ENCODE measurements at regions not wholly inside any gene's neighbourhood (a gene's known extent, or its start where the extent isn't known, plus 50 kb on each side); places are given as distances from the start of the nearest gene placed in this dataset.

DNA sequence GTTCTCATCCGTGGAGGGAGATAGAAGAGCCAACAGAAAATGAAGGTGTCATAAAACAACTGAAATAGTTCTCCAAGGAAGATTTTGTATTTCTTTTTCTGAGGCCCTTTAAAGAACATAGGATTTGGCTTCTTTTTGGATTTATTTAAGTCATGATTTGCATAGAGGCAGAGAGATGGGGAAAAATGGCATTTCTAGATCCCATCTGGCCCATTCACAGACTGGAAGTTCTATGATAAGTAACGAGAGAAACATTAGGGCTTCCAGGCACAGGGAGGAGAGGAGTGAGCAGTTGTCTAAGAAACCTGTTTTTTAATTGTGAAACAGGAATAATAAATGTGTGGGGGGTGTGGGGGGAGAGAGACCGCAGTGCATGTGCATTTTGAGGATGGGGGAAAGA lies 285.8 kb upstream of the LMCD1 start:
- Histone ChIP-seq H3K36me3 (ENCODE audit: insufficient read depth, low read length) (no peaks in the 10 kb centered on the region), H3K27ac (ENCODE audit: low read depth, low read length) (no peak overlapping the region), H3K27me3 (ENCODE audit: insufficient read depth, low read length) (no peaks in the 10 kb centered on the region), H3K4me3 (ENCODE audit: low read length) (no peak overlapping the region), H3K9me3 (ENCODE audit: insufficient read depth, low read depth, low read length) (no peaks in the 10 kb centered on the region), H3K4me1 (ENCODE audit: insufficient read depth, low read length) (no peaks in the 10 kb centered on the region), H3K9ac (ENCODE audit: low read depth, low read length) (no peak overlapping the region)
- 94% methylated on average over 3 of the region's 3 CpGs for WGBS

DNA sequence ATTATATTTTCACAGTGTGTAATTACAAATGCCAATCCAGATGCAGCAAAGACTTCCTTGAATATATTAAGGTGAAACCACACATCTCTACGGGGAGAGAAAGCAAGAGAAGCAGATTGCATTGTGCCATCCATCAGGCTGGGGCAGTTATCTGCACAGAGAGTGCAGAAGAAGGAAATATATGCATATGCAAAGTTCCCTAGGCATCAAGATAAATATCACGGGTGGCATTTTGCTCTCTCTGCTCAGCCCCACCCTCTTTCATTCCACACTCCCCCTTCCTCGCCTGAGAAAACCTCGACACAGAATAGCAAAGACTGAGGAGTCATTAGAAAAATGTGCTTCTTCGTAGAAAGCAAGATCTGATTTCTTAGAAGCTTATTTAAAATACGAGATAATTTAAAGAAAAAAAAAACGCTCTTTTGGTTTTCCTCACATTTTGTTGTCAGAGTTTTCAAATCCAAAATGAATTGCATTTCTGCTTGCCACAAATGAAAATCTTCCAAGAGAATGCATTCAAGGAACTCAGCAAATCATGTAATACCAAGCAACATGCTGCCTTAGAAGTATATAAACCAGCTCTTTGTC lies 283.2 kb upstream of the LMCD1 start:
- no peaks in the 10 kb centered on the region for H3K36me3 ChIP-seq (ENCODE audit: insufficient read depth, low read length)
- no peak overlapping the region for H3K27ac ChIP-seq (ENCODE audit: low read depth, low read length)
- H3K27me3 ChIP-seq (ENCODE audit: insufficient read depth, low read length): no peaks in the 10 kb centered on the region
- WGBS: 88% methylated on average over 7 of the region's 7 CpGs
- no peak overlapping the region for H3K9ac ChIP-seq (ENCODE audit: low read depth, low read length)
- no peak overlapping the region for H3K4me3 ChIP-seq (ENCODE audit: low read length)
- H3K4me1 ChIP-seq (ENCODE audit: insufficient read depth, low read length): no peaks in the 10 kb centered on the region
- no peaks in the 10 kb centered on the region for H3K9me3 ChIP-seq (ENCODE audit: insufficient read depth, low read depth, low read length)

DNA sequence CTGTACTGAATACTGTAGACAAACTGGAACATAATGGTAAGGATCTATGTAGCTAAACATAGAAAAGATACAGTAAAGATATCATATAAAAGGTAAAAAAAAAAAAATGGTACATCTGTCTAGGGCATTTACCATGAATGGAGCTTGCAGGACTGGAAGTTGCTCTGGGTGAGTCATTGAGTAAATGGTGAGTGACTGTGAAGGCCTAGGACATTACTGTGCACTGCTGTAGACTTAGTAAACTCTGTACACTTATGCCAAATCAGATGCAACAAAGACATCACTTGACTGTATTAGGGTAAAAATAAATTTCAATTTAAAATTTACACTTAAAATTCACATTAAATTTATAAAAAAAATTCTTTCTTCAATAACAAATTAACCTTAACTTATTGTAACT lies 281.3 kb upstream of the LMCD1 start:
- Histone ChIP-seq H3K9ac (ENCODE audit: low read depth, low read length) (no peak overlapping the region), H3K27ac (ENCODE audit: low read depth, low read length) (no peak overlapping the region), H3K27me3 (ENCODE audit: insufficient read depth, low read length) (no peaks in the 10 kb centered on the region), H3K4me1 (ENCODE audit: insufficient read depth, low read length) (no peaks in the 10 kb centered on the region), H3K9me3 (ENCODE audit: insufficient read depth, low read depth, low read length) (no peaks in the 10 kb centered on the region), H3K36me3 (ENCODE audit: insufficient read depth, low read length) (no peaks in the 10 kb centered on the region), H3K4me3 (ENCODE audit: low read length) (no peak overlapping the region)

DNA sequence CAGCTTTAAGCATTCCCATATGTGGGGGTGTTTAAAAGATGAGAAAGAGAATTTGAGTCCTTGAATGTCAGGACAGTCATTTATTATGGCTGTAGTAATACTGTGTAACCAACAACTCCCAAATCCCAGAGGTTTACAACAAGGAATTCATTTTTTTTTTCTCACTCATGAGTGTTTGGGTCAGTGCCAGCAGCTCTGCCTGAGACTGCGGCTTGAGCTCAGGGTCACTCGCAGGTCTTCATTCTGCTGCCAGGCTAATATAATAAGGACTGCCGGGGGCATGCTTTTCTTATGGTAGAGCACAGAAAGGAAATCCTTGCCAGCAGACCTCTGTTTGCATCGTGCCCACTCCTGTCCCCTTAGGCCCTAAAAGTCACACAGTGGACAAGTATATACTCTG lies 277.9 kb upstream of the LMCD1 start:
- Histone ChIP-seq H3K36me3 (ENCODE audit: insufficient read depth, low read length) (no peaks in the 10 kb centered on the region), H3K4me3 (ENCODE audit: low read length) (no peak overlapping the region), H3K27ac (ENCODE audit: low read depth, low read length) (no peak overlapping the region), H3K27me3 (ENCODE audit: insufficient read depth, low read length) (no peaks in the 10 kb centered on the region), H3K9ac (ENCODE audit: low read depth, low read length) (no peak overlapping the region), H3K9me3 (ENCODE audit: insufficient read depth, low read depth, low read length) (no peaks in the 10 kb centered on the region), H3K4me1 (ENCODE audit: insufficient read depth, low read length) (no peaks in the 10 kb centered on the region)
- WGBS: 91% methylated on average over 4 of the region's 4 CpGs

DNA sequence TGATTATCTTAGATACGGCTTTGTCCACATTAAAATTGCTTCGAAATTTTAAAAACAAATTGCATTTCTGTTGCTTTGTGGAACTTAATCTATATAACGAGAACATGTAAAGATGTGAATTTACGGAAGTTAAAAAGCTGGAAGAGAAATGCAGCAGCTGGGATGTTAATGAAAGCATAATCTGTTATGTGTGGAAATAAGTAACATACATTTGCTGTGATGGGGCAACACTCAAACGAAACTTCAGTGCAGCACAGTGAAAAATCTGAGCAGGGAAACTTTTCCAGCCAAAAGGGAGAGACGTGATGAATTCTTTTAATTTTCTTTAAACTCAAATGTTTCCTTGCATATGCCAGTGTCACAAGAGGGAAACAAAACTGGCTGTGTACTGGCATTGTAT lies 276.7 kb upstream of the LMCD1 start:
- Histone ChIP-seq H3K4me1 (ENCODE audit: insufficient read depth, low read length) (no peaks in the 10 kb centered on the region), H3K36me3 (ENCODE audit: insufficient read depth, low read length) (no peaks in the 10 kb centered on the region), H3K9me3 (ENCODE audit: insufficient read depth, low read depth, low read length) (no peaks in the 10 kb centered on the region), H3K27me3 (ENCODE audit: insufficient read depth, low read length) (no peaks in the 10 kb centered on the region), H3K27ac (ENCODE audit: low read depth, low read length) (no peak overlapping the region), H3K9ac (ENCODE audit: low read depth, low read length) (no peak overlapping the region), H3K4me3 (ENCODE audit: low read length) (no peak overlapping the region)
- 94% methylated on average over 6 of the region's 6 CpGs for WGBS

DNA sequence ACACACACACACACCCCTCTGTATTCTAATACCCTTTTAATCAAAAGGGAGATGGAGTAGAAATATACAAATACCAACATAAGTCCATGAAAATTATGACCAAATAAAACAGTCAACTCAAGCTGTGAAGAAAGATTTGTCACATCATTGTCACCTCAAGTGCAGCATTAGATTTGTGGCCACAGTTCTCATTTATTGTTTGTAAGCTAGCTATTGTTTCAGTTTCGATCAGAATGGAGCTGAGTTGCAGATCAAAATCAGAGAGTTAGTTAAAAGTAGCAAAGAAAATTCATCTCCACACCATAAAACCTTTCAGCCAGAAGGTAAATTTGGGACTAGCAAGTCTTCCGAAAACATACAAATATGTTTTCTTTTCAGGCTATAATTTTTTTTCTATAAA lies 267.7 kb upstream of the LMCD1 start:
- H3K27ac ChIP-seq (ENCODE audit: low read depth, low read length): no peak overlapping the region
- 100% methylated on average over 1 of the region's 2 CpGs for WGBS
- H3K4me3 ChIP-seq (ENCODE audit: low read length): no peak overlapping the region
- H3K27me3 ChIP-seq (ENCODE audit: insufficient read depth, low read length): no peaks in the 10 kb centered on the region
- H3K36me3 ChIP-seq (ENCODE audit: insufficient read depth, low read length): no peaks in the 10 kb centered on the region
- H3K9ac ChIP-seq (ENCODE audit: low read depth, low read length): no peak overlapping the region
- H3K4me1 ChIP-seq (ENCODE audit: insufficient read depth, low read length): peaks cover 13% of the 10 kb centered on the region
- no peaks in the 10 kb centered on the region for H3K9me3 ChIP-seq (ENCODE audit: insufficient read depth, low read depth, low read length)

DNA sequence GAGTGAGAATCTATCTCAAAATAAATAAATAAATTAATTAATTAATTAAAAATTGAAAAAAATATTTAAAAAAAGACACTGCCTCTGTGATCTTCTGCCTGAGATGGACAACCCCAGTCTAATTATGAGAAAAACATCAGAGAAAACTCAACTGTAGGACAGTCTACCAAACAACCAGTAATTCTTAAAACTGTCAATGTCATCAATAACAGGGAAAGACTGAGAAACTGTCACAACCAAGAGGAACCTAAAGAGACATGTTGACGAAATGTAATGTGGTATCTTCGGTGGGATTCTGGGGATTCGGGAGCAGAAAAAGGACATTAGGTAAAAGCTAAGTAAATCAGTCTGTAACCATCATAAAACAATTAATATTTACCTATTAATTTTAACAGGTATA lies 265.4 kb upstream of the LMCD1 start:
- no peaks in the 10 kb centered on the region for H3K9me3 ChIP-seq (ENCODE audit: insufficient read depth, low read depth, low read length)
- H3K4me3 ChIP-seq (ENCODE audit: low read length): no peak overlapping the region
- WGBS: 100% methylated on average over 2 of the region's 3 CpGs
- H3K9ac ChIP-seq (ENCODE audit: low read depth, low read length): no peak overlapping the region
- H3K27ac ChIP-seq (ENCODE audit: low read depth, low read length): no peak overlapping the region
- no peaks in the 10 kb centered on the region for H3K27me3 ChIP-seq (ENCODE audit: insufficient read depth, low read length)
- peaks cover 13% of the 10 kb centered on the region for H3K4me1 ChIP-seq (ENCODE audit: insufficient read depth, low read length)
- no peaks in the 10 kb centered on the region for H3K36me3 ChIP-seq (ENCODE audit: insufficient read depth, low read length)

DNA sequence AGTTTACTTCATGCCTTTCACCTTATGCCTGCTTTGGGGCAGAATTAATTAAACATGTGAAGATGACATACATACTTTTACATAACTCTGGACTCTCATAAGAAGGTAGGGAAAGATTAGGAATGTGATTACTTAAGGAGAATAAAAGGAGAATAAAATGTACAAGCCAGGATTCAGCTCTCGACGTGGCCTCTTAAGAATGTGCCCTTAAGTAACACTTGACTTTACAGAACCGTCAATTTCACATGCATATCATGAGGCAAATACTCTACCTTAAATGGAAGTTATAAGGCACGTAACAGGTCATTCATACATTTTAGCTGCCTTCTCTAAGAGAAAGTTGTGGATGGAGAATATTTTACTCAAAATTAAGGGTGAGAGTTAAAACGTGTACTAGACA lies 263.7 kb upstream of the LMCD1 start:
- Histone ChIP-seq H3K27me3 (ENCODE audit: insufficient read depth, low read length) (no peaks in the 10 kb centered on the region), H3K9ac (ENCODE audit: low read depth, low read length) (no peak overlapping the region)
- 89% methylated on average over 4 of the region's 5 CpGs for WGBS

DNA sequence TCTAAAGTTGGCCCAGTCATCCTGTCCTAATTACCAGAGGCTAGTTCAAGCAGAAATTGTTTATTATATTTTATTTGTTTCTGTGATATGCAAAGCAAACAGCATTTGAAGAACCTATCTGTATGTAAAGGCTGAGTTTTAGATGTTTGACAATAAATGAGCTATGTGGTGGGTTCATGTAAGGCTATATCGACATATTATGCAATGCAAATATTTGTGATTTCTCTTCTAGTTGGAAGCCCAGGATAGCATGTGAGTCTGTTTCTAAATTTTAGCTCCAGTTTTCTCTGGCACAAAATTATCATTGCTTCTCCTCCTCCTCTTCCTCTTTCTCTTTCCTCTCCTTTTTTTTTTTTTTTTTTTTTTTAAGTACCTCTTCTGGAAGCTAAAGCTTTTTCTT lies 263.2 kb upstream of the LMCD1 start:
- Histone ChIP-seq H3K27me3 (ENCODE audit: insufficient read depth, low read length) (no peaks in the 10 kb centered on the region), H3K27ac (ENCODE audit: low read depth, low read length) (no peak overlapping the region), H3K9ac (ENCODE audit: low read depth, low read length) (no peak overlapping the region), H3K4me1 (ENCODE audit: insufficient read depth, low read length) (peaks cover 13% of the 10 kb centered on the region), H3K9me3 (ENCODE audit: insufficient read depth, low read depth, low read length) (no peaks in the 10 kb centered on the region), H3K4me3 (ENCODE audit: low read length) (no peak overlapping the region), H3K36me3 (ENCODE audit: insufficient read depth, low read length) (no peaks in the 10 kb centered on the region)
- WGBS: 91% methylated on average over 1 of the region's 1 CpG

More for the DNA sequence above, 263.7 kb upstream of the LMCD1 start:
- no peak overlapping the region for H3K27ac ChIP-seq (ENCODE audit: low read depth, low read length)
- no peaks in the 10 kb centered on the region for H3K9me3 ChIP-seq (ENCODE audit: insufficient read depth, low read depth, low read length)
- peaks cover 13% of the 10 kb centered on the region for H3K4me1 ChIP-seq (ENCODE audit: insufficient read depth, low read length)
- no peaks in the 10 kb centered on the region for H3K36me3 ChIP-seq (ENCODE audit: insufficient read depth, low read length)
- H3K4me3 ChIP-seq (ENCODE audit: low read length): no peak overlapping the region

DNA sequence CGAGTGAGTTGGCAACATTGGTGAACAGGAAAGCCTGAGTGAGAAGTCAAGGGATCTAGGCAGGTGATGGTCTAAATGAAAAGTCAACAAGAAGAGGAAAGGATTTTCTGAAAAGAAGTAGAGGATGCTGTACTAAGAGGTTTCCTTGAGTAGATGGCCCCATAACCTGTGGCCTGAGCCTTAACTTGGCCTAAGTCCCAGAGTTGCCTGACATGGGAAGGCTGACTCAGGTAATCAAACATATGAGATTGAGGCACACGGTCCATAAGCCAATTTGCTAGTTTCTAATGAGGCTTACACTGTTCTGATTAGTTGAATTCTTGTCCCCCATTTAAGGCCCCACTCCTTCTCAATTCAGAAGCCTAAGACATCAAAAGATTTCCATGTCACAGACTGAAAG lies 262.5 kb upstream of the LMCD1 start:
- Histone ChIP-seq H3K36me3 (ENCODE audit: insufficient read depth, low read length) (no peaks in the 10 kb centered on the region), H3K4me1 (ENCODE audit: insufficient read depth, low read length) (peaks cover 12% of the 10 kb centered on the region), H3K4me3 (ENCODE audit: low read length) (no peak overlapping the region), H3K9me3 (ENCODE audit: insufficient read depth, low read depth, low read length) (no peaks in the 10 kb centered on the region), H3K27ac (ENCODE audit: low read depth, low read length) (no peak overlapping the region), H3K9ac (ENCODE audit: low read depth, low read length) (no peak overlapping the region), H3K27me3 (ENCODE audit: insufficient read depth, low read length) (no peaks in the 10 kb centered on the region)
- WGBS: 91% methylated on average over 2 of the region's 2 CpGs

DNA sequence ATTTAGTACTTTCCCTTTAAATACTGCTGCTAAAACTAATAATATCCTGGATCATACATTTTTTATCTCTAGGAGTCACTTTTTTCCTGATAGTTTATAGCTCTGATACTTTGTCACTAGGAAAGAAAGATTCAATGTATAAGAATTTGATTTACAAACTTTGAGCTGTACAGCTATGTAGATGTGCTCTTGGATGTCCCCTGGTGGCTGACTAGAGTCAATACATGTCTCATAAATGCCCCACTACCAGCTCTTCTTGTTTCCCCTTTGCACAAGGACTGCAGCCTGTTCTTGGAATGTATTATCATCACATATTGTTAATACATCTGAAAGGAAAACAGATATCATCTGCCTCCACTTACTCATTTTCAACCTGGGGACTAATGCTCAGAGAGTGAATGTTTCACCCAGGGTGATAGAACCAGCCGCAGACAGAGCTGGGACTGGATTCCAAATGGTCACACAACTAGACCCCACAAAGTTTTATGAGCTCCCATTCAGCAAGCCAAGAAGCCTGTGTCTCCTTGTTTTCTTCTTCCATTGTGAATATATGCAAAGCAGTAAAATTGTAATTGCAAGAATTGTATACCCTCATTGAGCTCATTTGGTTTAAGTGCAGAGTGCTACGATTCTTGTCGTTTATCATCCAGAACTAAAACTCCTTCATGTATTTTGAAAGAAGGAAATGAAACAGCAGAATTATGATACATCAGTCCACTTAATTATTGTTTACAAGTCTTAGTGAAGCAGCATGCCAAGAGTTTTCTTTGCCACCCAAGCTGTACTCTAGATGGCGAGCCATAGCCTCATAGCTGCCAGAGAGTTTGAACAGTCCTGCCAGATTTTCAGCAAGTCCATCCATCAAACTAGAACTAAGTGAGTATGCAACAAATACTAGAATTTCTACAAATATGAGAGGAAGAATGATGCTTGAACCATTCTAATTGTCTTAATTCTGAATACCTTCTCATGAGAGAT lies 261.6 kb upstream of the LMCD1 start:
- Histone ChIP-seq H3K9me3 (ENCODE audit: insufficient read depth, low read depth, low read length) (no peaks in the 10 kb centered on the region), H3K9ac (ENCODE audit: low read depth, low read length) (no peak overlapping the region), H3K27me3 (ENCODE audit: insufficient read depth, low read length) (no peaks in the 10 kb centered on the region), H3K36me3 (ENCODE audit: insufficient read depth, low read length) (no peaks in the 10 kb centered on the region), H3K4me3 (ENCODE audit: low read length) (no peak overlapping the region), H3K27ac (ENCODE audit: low read depth, low read length) (no peak overlapping the region), H3K4me1 (ENCODE audit: insufficient read depth, low read length) (peaks cover 4% of the 10 kb centered on the region)
- whole genome bisulfite sequencing: 95% methylated on average over 4 of the region's 4 CpGs

Measured in HUES64 (cell line).